DOHH2 (cell line): ENCODE measurements at regions not wholly inside any gene's neighbourhood (a gene's known extent, or its start where the extent isn't known, plus 50 kb on each side); places are given as distances from the start of the nearest gene placed in this dataset.
"Not testable (repeated sequence)": the region's sequence is repeated elsewhere in the genome, so short reads cannot be mapped to it uniquely, and the experiment has no call there.

Source experiments
- H3F3A ChIP-seq: fragments of 200-600 bp; sonication (generic), shearing (Covaris generic); 2 replicates; pipeline ENCODE4 v1.6.0; 2016; ENCODE audit warnings: antibody characterized with exemption, mild to moderate bottlenecking; ENCODE audit not compliant: control insufficient read depth, insufficient read depth
- H3K27ac ChIP-seq: fragments of 200-600 bp; sonication (generic); 2 replicates; pipeline ENCODE4 v1.5.1; 2014; ENCODE audit warnings: low read depth, mild to moderate bottlenecking, low read length, moderate library complexity
- H3K27me3 ChIP-seq: fragments of 200-600 bp; sonication (generic); 2 replicates; pipeline ENCODE4 v1.6.1; 2014; ENCODE audit warnings: mild to moderate bottlenecking, low read length, mixed read lengths; ENCODE audit not compliant: control insufficient read depth
- H3K36me3 ChIP-seq: fragments of 200-600 bp; sonication (generic); 2 replicates; pipeline ENCODE4 v1.6.1; 2014; ENCODE audit warnings: mild to moderate bottlenecking, low read length, moderate library complexity, mixed read lengths; ENCODE audit not compliant: control insufficient read depth
- H3K4me1 ChIP-seq: fragments of 200-600 bp; sonication (generic); 2 replicates; pipeline ENCODE4 v1.6.1; 2014; ENCODE audit warnings: mild to moderate bottlenecking, low read length, mixed read lengths; ENCODE audit not compliant: control insufficient read depth
- H3K4me2 ChIP-seq: fragments of 200-600 bp; sonication (generic); 2 replicates; pipeline ENCODE4 v1.6.0; 2014; ENCODE audit warnings: mild to moderate bottlenecking, low read length, moderate library complexity
- H3K4me3 ChIP-seq: fragments of 200-600 bp; sonication (generic); 2 replicates; pipeline ENCODE4 v1.5.1; 2014; ENCODE audit warnings: mild to moderate bottlenecking, low read length, mixed read lengths
- H3K79me2 ChIP-seq: fragments of 200-600 bp; sonication (generic); 2 replicates; pipeline ENCODE4 v1.6.1; 2014; ENCODE audit warnings: mild to moderate bottlenecking, low read length, mixed read lengths; ENCODE audit not compliant: control insufficient read depth
- H3K9me2 ChIP-seq: fragments of 200-600 bp; sonication (generic); replicated peaks from 2 replicates; pipeline ENCODE4 v1.6.1; 2014; ENCODE audit warnings: mild to moderate bottlenecking, low read length, mixed read lengths; ENCODE audit not compliant: control insufficient read depth
- H3K9me3 ChIP-seq: fragments of 200-600 bp; sonication (generic); 2 replicates; pipeline ENCODE4 v1.6.1; 2014; ENCODE audit warnings: antibody characterized with exemption, low read length, mixed read lengths; ENCODE audit not compliant: control insufficient read depth, insufficient read depth
- H4K20me1 ChIP-seq: fragments of 200-600 bp; sonication (generic); 2 replicates; pipeline ENCODE4 v1.6.0; 2014; ENCODE audit warnings: low read depth, mild to moderate bottlenecking, antibody characterized with exemption, low read length, moderate library complexity; ENCODE audit not compliant: control insufficient read depth, insufficient read depth
- CTCF ChIP-seq: fragments of 200-600 bp; sonication (generic); IDR thresholded peaks from one replicate; pipeline ENCODE4 v1.5.1; 2014; ENCODE audit warnings: antibody characterized with exemption, mild to moderate bottlenecking, low read depth, low read length; ENCODE audit not compliant: poor library complexity, severe bottlenecking
- EZH2phosphoT487 ChIP-seq: fragments of 200-600 bp; sonication (generic); IDR thresholded peaks from 2 replicates; pipeline ENCODE4 v1.6.1; 2017; ENCODE audit warnings: borderline replicate concordance, mild to moderate bottlenecking, antibody characterized with exemption, low read length, moderate library complexity, mixed read lengths

GRCh38 chr9:124140941-124141568, 116.7 kb upstream of the NEK6 start:
- no peak overlapping the region for H3K4me3 ChIP-seq
- H3K27ac ChIP-seq = no peak overlapping the region
- peaks cover 16% of the 10 kb centered on the region for H3K4me1 ChIP-seq
- TF ChIP-seq EZH2phosphoT487 = no peak
- TF ChIP-seq CTCF = no peak
- H3K9me2 ChIP-seq = no peaks in the 10 kb centered on the region
- H3F3A ChIP-seq = no peaks in the 10 kb centered on the region
- no peaks in the 10 kb centered on the region for H4K20me1 ChIP-seq
- no peaks in the 10 kb centered on the region for H3K36me3 ChIP-seq
- H3K9me3 ChIP-seq = no peaks in the 10 kb centered on the region
- H3K27me3 ChIP-seq = peaks cover 22% of the 10 kb centered on the region
- no peaks in the 10 kb centered on the region for H3K79me2 ChIP-seq
- H3K4me2 ChIP-seq = no peak overlapping the region

- H3K4me3 ChIP-seq, H3K79me2 ChIP-seq, H3K4me1 ChIP-seq, H3K4me2 ChIP-seq, H4K20me1 ChIP-seq, H3K27ac ChIP-seq, H3K36me3 ChIP-seq, H3F3A ChIP-seq, H3K9me3 ChIP-seq, H3K9me2 ChIP-seq: not testable (repeated sequence)
- peaks cover 16% of the 10 kb centered on the region for H3K27me3 ChIP-seq
Observed at GRCh38 chr9:124144561-124145123, 113.1 kb upstream of the NEK6 start.

- no peaks in the 10 kb centered on the region for H3K4me1 ChIP-seq
- no peak overlapping the region for H3K27ac ChIP-seq
- no peaks in the 10 kb centered on the region for H3K79me2 ChIP-seq
- no peaks in the 10 kb centered on the region for H3K9me3 ChIP-seq
- H3K27me3 ChIP-seq = peaks cover 23% of the 10 kb centered on the region
- TF ChIP-seq CTCF = no peak
- no peak for TF ChIP-seq EZH2phosphoT487
- H4K20me1 ChIP-seq = no peaks in the 10 kb centered on the region
- no peak overlapping the region for H3K4me3 ChIP-seq
- H3K4me2 ChIP-seq = no peak overlapping the region
- no peaks in the 10 kb centered on the region for H3K9me2 ChIP-seq
- H3F3A ChIP-seq = no peaks in the 10 kb centered on the region
- H3K36me3 ChIP-seq = no peaks in the 10 kb centered on the region
Observed at GRCh38 chr9:124146031-124146561, 111.7 kb upstream of the NEK6 start.

- no peak for TF ChIP-seq EZH2phosphoT487
- no peak for TF ChIP-seq CTCF
- no peak overlapping the region for H3K27ac ChIP-seq
- H3F3A ChIP-seq = no peaks in the 10 kb centered on the region
- no peaks in the 10 kb centered on the region for H3K4me1 ChIP-seq
- H3K36me3 ChIP-seq = no peaks in the 10 kb centered on the region
- H3K9me3 ChIP-seq = no peaks in the 10 kb centered on the region
- H3K79me2 ChIP-seq = no peaks in the 10 kb centered on the region
- no peaks in the 10 kb centered on the region for H4K20me1 ChIP-seq
- H3K4me2 ChIP-seq = no peak overlapping the region
- H3K27me3 ChIP-seq = peaks cover 24% of the 10 kb centered on the region
- H3K9me2 ChIP-seq = no peaks in the 10 kb centered on the region
- no peak overlapping the region for H3K4me3 ChIP-seq
Observed at GRCh38 chr9:124149992-124150391, 107.8 kb upstream of the NEK6 start.
